ENCODE measurements at regions not wholly inside any gene's neighbourhood (a gene's known extent, or its start where the extent isn't known, plus 50 kb on each side); places are given as distances from the start of the nearest gene placed in this dataset.

GRCh38 chr10:130875116-130875515 lies 436.4 kb downstream of the TCERG1L start:
- no peak for TF ChIP-seq CTCF (conservative IDR thresholded peaks at IDR 0.05)
- Mint-ChIP-seq H3K27ac (ENCODE audit: unreplicated experiment) (no peak overlapping the region), H3K36me3 (ENCODE audit: low read depth) (no peaks in the 10 kb centered on the region), H3K4me1 (no peaks in the 10 kb centered on the region), H3K9me3 (peaks cover 3% of the 10 kb centered on the region), H3K27me3 (ENCODE audit: low read depth) (peaks cover 20% of the 10 kb centered on the region), H3K4me3 (no peak overlapping the region)
- no peak for DNase-seq (ENCODE audit: low read depth, low spot score)

- H3K27ac Mint-ChIP-seq (ENCODE audit: unreplicated experiment) = no peak overlapping the region
- H3K27me3 Mint-ChIP-seq (ENCODE audit: low read depth) = peaks cover 14% of the 10 kb centered on the region
- DNase-seq (ENCODE audit: low read depth, low spot score) = no peak
- H3K4me3 Mint-ChIP-seq = no peak overlapping the region
- TF ChIP-seq CTCF (conservative IDR thresholded peaks at IDR 0.05) = no peak
- no peaks in the 10 kb centered on the region for H3K36me3 Mint-ChIP-seq (ENCODE audit: low read depth)
- H3K4me1 Mint-ChIP-seq = no peaks in the 10 kb centered on the region
- H3K9me3 Mint-ChIP-seq = peaks cover 3% of the 10 kb centered on the region
Observed at GRCh38 chr10:130875897-130876472, 435.5 kb downstream of the TCERG1L start.

- H3K36me3 Mint-ChIP-seq (ENCODE audit: low read depth) = no peaks in the 10 kb centered on the region
- no peak overlapping the region for H3K27ac Mint-ChIP-seq (ENCODE audit: unreplicated experiment)
- peaks cover 13% of the 10 kb centered on the region for H3K27me3 Mint-ChIP-seq (ENCODE audit: low read depth)
- no peaks in the 10 kb centered on the region for H3K4me1 Mint-ChIP-seq
- TF ChIP-seq CTCF (conservative IDR thresholded peaks at IDR 0.05) = no peak
- H3K4me3 Mint-ChIP-seq = no peak overlapping the region
- DNase-seq (ENCODE audit: low read depth, low spot score) = no peak
- H3K9me3 Mint-ChIP-seq = no peaks in the 10 kb centered on the region
Observed at GRCh38 chr10:130877126-130877525, 434.4 kb downstream of the TCERG1L start.

- Mint-ChIP-seq H3K4me1 (no peaks in the 10 kb centered on the region), H3K9me3 (no peaks in the 10 kb centered on the region), H3K27me3 (ENCODE audit: low read depth) (peaks cover 19% of the 10 kb centered on the region), H3K4me3 (no peak overlapping the region), H3K36me3 (ENCODE audit: low read depth) (no peaks in the 10 kb centered on the region), H3K27ac (ENCODE audit: unreplicated experiment) (no peak overlapping the region)
- TF ChIP-seq CTCF (conservative IDR thresholded peaks at IDR 0.05) = no peak
- no peak for DNase-seq (ENCODE audit: low read depth, low spot score)
Observed at GRCh38 chr10:130878131-130878530, 433.4 kb downstream of the TCERG1L start.

GRCh38 chr10:130882906-130883305 lies 428.6 kb downstream of the TCERG1L start:
- H3K9me3 Mint-ChIP-seq = no peaks in the 10 kb centered on the region
- no peak for DNase-seq (ENCODE audit: low read depth, low spot score)

More at GRCh38 chr10:130882906-130883305, 428.6 kb downstream of the TCERG1L start:
- H3K27ac Mint-ChIP-seq (ENCODE audit: unreplicated experiment) = no peak overlapping the region
- H3K4me1 Mint-ChIP-seq = no peaks in the 10 kb centered on the region
- H3K4me3 Mint-ChIP-seq = no peak overlapping the region
- H3K36me3 Mint-ChIP-seq (ENCODE audit: low read depth) = no peaks in the 10 kb centered on the region
- TF ChIP-seq CTCF (conservative IDR thresholded peaks at IDR 0.05) = no peak
- peaks cover 13% of the 10 kb centered on the region for H3K27me3 Mint-ChIP-seq (ENCODE audit: low read depth)

Data from neural crest cell (in vitro differentiated cells).